Adrenal gland (tissue), 9 donors: ENCODE measurements at regions not wholly inside any gene's neighbourhood (a gene's known extent, or its start where the extent isn't known, plus 50 kb on each side); places are given as distances from the start of the nearest gene placed in this dataset.

Experiments
- DNase-seq, 7 donors: peaks; one replicate each; pipeline ENCODE4 v3.0.0-alpha.2; 2019 to 2020
- H3K27ac ChIP-seq, 5 donors: fragments of 200-600 bp; sonication (generic) in 4 of 5; 1 replicate in 3 of 5; 2 replicates in 2 of 5; pipeline versions ENCODE4 v1.5.1 to v1.8.0; 2016 to 2020; ENCODE audit warnings: mild to moderate bottlenecking in 1 of 5
- H3K27me3 ChIP-seq: fragments of 200-600 bp; 2 replicates; pipeline ENCODE4 v1.8.0; 2021
- H3K36me3 ChIP-seq, 2 donors: fragments of 200-600 bp; replicated peaks in 1 of 2; 1 replicate in 1 of 2; 2 replicates in 1 of 2; pipeline versions ENCODE4 v1.5.1 to v1.8.0; 2018 to 2022
- H3K4me1 ChIP-seq, 2 donors: fragments of 200-600 bp; replicated peaks in 1 of 2; 1 replicate in 1 of 2; 2 replicates in 1 of 2; pipeline versions ENCODE4 v1.5.1 to v1.8.0; 2018 to 2021
- H3K4me3 ChIP-seq, 4 donors: fragments of 200-600 bp; sonication (generic) in 3 of 4; one replicate each; pipeline ENCODE4 v1.5.1; 2016 to 2018
- H3K9me3 ChIP-seq, 3 donors: fragments of 200-600 bp; sonication (generic) in 1 of 3; replicated peaks in 1 of 3; 1 replicate in 2 of 3; 2 replicates in 1 of 3; pipeline versions ENCODE4 v1.5.1 to v1.8.0; 2016 to 2021
- POLR2A ChIP-seq, 2 donors: fragments of 450-650 bp; IDR thresholded peaks; one replicate each; pipeline ENCODE4 v1.6.1; 2017; ENCODE audit warnings: antibody characterized with exemption in 2 of 2, mild to moderate bottlenecking in 2 of 2, moderate library complexity in 1 of 2
- WGBS, 4 donors: extraction: QIAGEN DNeasy Blood & Tissue Kit in 2 of 4; methylation state at CpG; one replicate each; pipeline versions ENCODE4 v1.1.5 to v1.1.7; 2013 to 2017; 5-methylcytosine and 5-hydroxymethylcytosine counted together
- intact Hi-C, 2 donors: fragments of 100-400 bp; cut with DNase I; formaldehyde crosslinking; loops; one replicate each; pipeline versions ENCODE4 v1.14.1 to v1.15.0; 2022 to 2023
- TF ChIP-seq, protein P1 (sequence below), 6 experiments: fragments of 450-650 bp in 4 of 6; fragments of 200-600 bp in 2 of 6; sonication (generic) in 1 of 6; IDR thresholded peaks; 1 replicate in 5 of 6; 2 replicates in 1 of 6; pipeline versions ENCODE4 v1.5.1 to v1.8.0; 2016 to 2021; ENCODE audit warnings: antibody characterized with exemption in 6 of 6, mild to moderate bottlenecking in 2 of 6, moderate library complexity in 1 of 6
- donor health status: healthy with polysubstance abuse.
- donor health status: Bipolar disorder and iron deficiency.
- donor health status: DM: yes; HTN: yes; CAD: no.
- donor health status: DM: no; HTN: no; CAD: no.
- donor health status: DM: no; HTN: no; CAD: no.

DNA sequence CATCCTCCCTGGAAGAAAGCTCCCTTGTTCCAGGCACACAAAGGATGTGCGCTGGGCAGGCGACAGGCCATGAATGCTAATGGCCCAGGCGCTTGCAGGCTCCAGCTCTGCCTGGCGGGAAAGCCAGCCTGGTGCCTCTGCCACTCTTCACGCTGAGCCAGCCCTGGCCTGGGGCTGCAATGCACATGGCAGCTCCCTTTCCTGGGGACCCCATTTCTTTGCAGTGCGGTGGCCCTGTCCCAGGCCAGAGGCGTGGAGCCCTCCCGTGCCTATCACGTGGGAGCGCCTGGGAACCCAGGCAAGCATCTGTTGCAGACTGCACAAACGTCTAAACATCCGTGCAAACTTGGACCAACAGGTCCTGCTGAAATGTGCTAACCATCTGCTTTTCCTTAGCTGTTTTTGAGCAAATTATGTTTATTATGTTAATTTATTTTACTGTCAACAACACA lies 152.1 kb upstream of the LYZL2 start:
- Histone ChIP-seq H3K36me3 (no peaks in the 10 kb centered on the region), H3K9me3 (no peaks in the 10 kb centered on the region), H3K27me3 (no peaks in the 10 kb centered on the region), H3K4me3 (no peak overlapping the region), H3K27ac (no peak overlapping the region), H3K4me1 (peaks cover 9% of the 10 kb centered on the region in 2 donors)
- 82 to 92% (median 87%) methylated on average over 7 to 12 of the region's 12 CpGs for WGBS, 4 donors
- intact Hi-C loops: no loop called here
- TF ChIP-seq, protein P1, sequence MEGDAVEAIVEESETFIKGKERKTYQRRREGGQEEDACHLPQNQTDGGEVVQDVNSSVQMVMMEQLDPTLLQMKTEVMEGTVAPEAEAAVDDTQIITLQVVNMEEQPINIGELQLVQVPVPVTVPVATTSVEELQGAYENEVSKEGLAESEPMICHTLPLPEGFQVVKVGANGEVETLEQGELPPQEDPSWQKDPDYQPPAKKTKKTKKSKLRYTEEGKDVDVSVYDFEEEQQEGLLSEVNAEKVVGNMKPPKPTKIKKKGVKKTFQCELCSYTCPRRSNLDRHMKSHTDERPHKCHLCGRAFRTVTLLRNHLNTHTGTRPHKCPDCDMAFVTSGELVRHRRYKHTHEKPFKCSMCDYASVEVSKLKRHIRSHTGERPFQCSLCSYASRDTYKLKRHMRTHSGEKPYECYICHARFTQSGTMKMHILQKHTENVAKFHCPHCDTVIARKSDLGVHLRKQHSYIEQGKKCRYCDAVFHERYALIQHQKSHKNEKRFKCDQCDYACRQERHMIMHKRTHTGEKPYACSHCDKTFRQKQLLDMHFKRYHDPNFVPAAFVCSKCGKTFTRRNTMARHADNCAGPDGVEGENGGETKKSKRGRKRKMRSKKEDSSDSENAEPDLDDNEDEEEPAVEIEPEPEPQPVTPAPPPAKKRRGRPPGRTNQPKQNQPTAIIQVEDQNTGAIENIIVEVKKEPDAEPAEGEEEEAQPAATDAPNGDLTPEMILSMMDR (IDR thresholded peaks at IDR 0.05): no peak
- TF ChIP-seq POLR2A (IDR thresholded peaks at IDR 0.05): no peak
- DNase-seq: no peak

GRCh38 chr10:30778769-30779168 lies 149.2 kb upstream of the LYZL2 start:
- Histone ChIP-seq H3K27ac (no peak overlapping the region), H3K36me3 (no peaks in the 10 kb centered on the region), H3K4me1 (peaks cover 0 to 2% of the 10 kb centered on the region in 2 donors), H3K27me3 (no peaks in the 10 kb centered on the region), H3K9me3 (no peaks in the 10 kb centered on the region), H3K4me3 (no peak overlapping the region)
- DNase-seq: no peak
- 0 to 72% (median 35%) methylated on average over 1 of the region's 1 CpG for WGBS, 4 donors
- no peak for TF ChIP-seq POLR2A (IDR thresholded peaks at IDR 0.05)
- TF ChIP-seq, protein P1 (IDR thresholded peaks at IDR 0.05): no peak
- intact Hi-C loops: no loop called here

DNA sequence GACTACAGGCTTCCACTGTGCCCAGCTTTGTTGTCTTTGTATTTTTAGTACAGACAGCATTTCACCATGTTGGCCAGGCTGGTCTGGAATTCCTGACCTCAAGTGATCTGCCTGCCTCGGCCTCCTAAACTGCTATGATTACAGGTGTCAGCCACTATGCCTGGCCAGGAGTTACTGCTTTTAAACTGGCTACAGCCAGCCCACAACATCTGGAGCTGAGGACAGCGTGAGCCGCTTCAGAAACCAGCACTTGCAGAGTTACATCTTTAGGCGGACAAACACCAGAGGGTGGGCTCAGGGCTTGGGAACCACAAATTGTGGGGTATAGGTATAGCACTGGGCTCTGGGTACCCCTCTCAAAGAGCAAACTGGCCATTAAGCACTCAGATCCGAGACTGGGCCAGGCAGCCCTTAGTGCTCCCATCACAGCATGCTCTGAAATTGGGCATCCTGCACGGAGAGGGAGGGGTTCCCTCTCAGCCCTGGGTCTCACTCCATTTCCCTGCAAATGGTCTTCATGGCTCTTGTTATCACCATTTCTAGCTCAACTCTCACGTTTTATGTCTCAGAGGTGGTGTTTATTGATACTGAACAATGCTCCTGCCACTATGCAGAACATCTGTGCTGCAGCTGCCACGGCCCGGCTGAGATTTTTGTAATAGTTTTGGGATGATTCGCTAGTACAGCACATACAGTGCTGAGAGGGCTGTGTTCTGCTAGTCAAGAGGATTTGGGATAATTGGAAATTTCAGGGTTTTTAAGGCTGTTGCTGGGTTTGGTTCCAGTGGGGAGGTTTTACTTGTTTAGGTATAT lies 146.4 kb upstream of the LYZL2 start:
- DNase-seq: no peak

DNA sequence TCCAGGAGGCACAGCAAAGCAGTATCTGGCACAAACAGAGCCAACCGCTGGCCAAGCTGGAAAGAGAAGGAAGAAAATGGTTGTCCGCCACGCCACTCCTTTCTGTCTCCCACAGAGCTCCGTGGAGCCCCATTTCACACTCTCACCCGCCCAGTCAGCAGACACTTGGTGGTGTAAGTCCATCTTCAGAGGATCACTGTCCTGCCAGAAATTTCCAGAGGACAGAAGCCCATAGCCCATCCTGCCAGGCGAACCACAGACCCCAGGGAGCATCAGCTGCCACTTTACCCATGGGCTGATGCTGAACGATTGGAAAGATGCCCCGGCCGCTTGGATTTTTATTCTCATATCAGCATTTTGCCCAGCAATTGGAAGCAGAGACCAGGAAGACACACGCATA lies 144.7 kb upstream of the LYZL2 start:
- WGBS, 4 donors: 85 to 91% (median 86%) methylated on average over 8 to 10 of the region's 10 CpGs
- Histone ChIP-seq H3K36me3 (no peaks in the 10 kb centered on the region), H3K27me3 (no peaks in the 10 kb centered on the region), H3K27ac (no peak overlapping the region), H3K9me3 (peaks cover 0 to 5% (median 0%) of the 10 kb centered on the region in 3 donors), H3K4me1 (no peaks in the 10 kb centered on the region), H3K4me3 (no peak overlapping the region)
- TF ChIP-seq, protein P1 (IDR thresholded peaks at IDR 0.05): no peak
- TF ChIP-seq POLR2A (IDR thresholded peaks at IDR 0.05): no peak
- DNase-seq: no peak
- intact Hi-C loops: no loop called here

More for the DNA sequence above, 146.4 kb upstream of the LYZL2 start:
- H3K27me3 ChIP-seq: no peaks in the 10 kb centered on the region
- no peak overlapping the region for H3K27ac ChIP-seq
- H3K4me1 ChIP-seq: no peaks in the 10 kb centered on the region
- intact Hi-C loops: no loop called here
- no peaks in the 10 kb centered on the region for H3K9me3 ChIP-seq
- no peak overlapping the region for H3K4me3 ChIP-seq
- TF ChIP-seq, protein P1 (IDR thresholded peaks at IDR 0.05): no peak
- TF ChIP-seq POLR2A (IDR thresholded peaks at IDR 0.05): no peak
- 56 to 70% (median 69%) methylated on average over 10 of the region's 10 CpGs for WGBS, 4 donors
- no peaks in the 10 kb centered on the region for H3K36me3 ChIP-seq
